Fibroblast of skin of right biceps (primary cell): ENCODE measurements at regions not wholly inside any gene's neighbourhood (a gene's known extent, or its start where the extent isn't known, plus 50 kb on each side); places are given as distances from the start of the nearest gene placed in this dataset.
A peak's percentile ranks its signal among the peaks of the same experiment; 100 is the strongest.

Experiments
- DNase-seq: peaks from one replicate; pipeline ENCODE4 v3.0.0-alpha.2; 2013

DNA sequence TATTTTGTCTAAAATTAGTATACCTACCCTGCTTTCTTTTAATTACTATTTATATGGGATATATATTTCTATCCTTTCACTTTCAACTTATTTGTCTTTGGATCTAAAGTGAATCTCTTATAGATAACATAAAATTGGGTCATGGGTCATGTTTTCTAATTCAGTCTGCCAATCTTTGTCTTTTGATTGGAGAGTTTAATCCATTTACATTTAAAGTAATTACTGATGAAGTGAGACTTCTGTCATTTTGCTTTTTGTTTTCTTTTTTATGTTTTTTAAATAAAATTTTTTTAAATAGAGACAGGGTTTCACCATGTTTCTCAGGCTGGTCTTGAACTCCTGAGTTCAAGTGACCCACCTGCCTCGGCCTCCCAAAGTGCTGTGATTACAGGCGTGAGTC, 50.5 kb upstream of the PRDM1 start:
- DNase-seq: no peak

DNA sequence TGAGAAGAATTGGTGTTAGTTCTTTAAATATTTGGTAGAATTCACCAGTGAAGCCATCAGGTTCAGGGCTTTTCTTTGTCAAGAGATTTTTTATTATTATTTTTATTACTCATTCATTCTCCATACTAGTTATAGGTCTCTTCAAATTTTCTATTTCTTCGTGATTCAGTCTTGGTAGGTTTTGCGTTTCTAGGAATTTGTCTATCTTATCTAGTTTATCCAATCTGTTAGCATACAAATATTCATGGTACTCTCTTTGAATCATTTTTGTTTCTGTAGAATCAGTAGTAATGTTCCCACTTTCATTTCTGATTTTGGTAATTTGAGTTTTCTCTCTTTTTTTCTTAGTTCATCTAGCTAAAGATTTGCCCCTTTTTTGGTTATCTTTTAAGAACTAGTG, 52.3 kb upstream of the PRDM1 start:
- DNase-seq: no peak

DNA sequence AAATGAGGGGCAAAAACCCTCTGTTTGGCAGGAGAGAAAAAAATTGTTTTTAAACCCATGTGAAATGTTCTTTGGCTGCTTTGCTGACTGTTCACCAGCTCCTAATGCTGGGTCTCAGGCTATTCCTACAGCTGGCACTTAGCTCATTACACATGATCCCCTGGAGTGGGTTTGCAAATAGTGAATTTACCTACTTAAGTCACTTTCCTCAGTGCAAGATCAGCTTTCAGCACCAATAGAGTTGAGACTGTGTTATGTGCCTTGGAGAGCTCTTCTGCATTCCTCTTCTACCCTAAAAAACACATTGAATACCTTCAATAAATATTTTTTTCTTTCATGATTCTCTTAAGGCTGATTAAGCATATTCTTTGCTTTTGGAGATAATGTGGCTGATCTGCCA, 58.4 kb upstream of the PRDM1 start:
- no peak for DNase-seq

DNA sequence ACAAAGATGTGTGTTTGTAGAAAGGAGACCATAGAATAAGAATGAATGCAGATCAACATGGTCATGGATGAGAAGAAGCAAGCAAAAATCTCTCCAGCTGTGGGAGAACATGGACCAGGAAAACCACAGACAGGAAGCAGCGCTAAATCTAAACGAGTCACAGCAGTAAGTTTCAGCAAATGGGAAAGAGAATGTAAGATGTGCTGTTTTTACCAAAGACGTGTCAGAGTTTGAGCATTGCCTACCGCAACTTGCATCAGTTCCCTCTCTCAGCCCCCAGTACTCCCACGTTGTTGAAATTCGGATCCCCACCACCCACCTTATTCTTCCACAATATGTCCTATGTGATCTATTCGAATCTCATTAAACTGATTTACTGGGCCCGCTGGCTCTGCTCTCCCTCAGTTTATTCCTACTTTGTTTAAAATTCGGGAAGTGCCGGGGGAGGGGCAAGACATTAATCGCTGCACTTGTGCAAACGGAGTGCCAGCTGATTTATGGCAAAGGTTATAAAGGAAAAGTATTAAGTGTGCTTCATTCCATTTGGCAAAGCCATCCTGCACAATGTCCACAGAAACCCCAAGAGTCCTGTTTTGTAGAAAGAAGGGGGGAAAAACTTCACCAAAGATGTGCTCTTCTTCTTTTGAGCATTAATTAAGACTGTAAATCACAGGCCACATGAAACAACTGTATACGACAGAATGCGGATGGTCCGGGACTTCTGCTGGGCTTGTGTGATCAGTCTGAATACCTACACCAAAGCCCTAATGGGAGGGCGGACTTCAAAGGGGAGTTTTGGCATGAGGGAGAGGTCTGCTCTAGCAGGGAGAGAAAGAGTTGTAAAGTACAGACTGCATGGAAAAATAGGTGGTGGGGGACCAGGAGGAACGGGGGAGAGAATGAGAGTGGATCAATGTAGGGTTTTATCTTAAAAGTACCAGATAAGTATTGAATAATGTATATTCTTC, 59.1 kb upstream of the PRDM1 start:
- DNase-seq: peak; percentile 80

DNA sequence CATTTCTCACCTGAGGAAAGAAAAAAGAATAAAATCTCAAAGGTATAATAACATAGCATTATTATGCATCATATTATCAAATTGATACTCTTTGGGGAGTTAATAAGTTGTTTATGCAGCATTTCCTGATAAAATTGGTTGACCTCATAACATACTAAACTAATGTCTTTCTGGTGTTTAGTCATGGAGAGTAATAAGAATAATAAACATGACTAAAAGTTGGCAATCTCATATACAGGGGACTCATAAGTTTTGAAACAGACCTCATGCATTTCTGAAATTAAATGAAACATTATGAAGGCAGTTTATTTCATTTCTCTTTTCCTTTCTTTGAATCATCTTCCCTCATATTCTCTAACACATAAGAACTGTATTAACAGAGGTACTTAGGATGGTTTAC, 60.5 kb upstream of the PRDM1 start:
- peak; percentile 54 for DNase-seq

DNA sequence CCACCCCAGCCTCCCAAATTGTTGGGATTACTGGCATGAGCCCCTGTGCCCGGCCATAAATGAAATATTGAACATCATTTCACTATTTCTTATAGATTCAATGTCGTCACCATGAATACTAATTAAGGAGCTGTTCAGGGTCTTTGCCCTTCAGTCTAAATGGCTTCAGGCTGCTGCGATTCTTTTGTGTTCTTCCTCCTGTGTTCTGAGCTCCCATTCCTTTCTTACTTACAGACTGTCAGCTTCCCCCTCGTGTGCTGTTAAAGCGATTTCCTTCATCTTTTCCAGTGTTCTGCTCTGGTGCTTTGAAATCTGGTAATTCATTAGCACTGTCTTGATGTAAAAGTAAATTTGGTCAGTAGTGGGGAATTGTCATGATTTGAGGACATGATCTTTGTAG, 63.3 kb upstream of the PRDM1 start:
- no peak for DNase-seq

DNA sequence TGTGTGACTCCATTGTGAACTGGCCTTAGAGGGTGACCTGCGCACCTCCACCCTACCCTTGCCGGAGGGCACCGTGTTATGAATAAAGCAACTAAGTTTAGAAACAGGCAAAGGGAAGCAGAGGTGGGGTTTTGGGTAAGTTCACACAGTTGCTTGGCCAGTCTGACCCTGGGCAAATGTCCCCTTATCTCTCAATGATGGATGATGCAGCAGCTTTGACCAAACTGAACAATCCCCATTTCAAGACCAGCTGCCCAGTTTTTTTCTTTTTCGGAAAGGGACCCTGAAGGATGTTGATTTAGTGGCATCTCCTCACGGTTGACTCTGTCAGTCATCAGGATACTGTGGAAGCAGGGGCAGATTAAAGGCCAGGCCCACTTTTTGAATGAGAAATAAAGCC, 68.7 kb upstream of the PRDM1 start:
- no peak for DNase-seq

DNA sequence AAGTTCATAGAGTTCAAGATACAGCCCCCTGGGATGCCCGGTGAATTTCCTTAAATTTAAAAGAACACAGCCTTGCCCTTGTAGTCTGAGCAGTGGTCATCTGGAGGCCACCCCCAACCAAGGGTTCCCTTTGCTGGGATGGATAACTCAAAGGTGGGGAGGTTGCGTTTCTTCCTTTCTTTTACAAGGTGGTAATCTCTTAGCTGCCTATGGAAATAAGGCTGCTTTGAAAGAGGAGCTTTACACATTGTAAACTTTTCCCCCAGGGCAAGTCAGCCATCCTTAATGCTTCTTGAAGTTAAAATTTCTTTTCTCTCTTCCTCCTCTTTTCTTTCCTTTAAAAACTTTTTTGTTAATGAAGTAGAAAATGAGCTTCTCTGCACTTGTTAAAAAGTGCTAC, 71.2 kb upstream of the PRDM1 start:
- DNase-seq: no peak

DNA sequence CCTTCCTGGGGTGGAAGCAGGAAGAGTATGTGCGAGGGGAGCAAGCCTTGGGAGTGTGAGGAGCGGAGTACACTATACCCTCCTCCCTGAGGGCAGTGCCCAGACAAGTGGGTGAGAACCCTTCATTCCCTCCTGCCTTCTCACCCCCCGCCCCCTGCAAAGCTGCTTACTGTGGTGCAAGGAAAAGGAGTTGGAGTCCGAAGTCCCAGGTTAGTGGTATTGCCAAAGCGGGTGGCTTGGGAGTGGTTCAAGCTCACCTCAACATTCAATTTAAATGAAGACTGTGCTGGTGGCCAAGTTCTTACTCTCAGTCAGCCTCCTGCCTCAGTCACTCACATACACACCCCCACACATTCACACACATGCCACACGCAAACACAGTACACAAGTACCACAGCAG, 74.7 kb upstream of the PRDM1 start:
- no peak for DNase-seq

DNA sequence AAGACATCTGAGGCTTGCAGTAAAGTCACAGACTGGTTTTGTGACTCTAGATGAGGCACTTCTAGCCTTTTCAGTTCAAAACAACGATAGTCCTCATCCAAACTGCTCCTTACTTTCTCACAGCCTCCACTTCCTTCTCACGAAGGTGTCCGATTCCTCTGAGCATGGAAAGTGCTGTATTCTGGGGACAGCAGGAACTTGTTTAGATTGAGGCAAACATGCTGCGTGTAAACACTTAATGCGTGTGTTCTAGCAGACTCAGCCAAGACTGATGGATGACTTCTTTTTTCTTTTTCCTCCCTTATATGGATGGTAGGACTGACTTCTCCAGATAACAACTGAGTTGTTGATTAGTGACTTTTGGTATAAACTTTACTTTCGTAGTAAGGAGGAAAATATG, 80.2 kb upstream of the PRDM1 start:
- no peak for DNase-seq

DNA sequence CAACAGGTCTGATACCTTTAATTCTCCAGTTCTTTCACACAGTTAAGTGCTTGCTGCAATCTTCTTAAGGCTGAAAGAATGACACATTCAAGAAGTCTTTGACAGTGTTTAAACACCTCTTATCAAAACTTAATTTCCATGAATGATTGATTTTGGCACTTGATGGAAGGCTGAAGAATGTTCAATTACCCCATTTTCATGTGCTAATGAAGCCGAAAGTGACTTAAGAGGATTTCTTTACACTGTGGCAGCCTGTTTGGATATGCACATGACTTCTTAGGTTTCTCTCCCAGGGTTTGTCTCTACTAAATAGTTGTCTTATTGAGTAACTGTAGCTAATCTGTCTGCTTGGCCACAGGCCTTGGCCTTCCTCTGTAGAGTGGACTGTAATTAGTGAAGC, 81.1 kb upstream of the PRDM1 start:
- DNase-seq: no peak

DNA sequence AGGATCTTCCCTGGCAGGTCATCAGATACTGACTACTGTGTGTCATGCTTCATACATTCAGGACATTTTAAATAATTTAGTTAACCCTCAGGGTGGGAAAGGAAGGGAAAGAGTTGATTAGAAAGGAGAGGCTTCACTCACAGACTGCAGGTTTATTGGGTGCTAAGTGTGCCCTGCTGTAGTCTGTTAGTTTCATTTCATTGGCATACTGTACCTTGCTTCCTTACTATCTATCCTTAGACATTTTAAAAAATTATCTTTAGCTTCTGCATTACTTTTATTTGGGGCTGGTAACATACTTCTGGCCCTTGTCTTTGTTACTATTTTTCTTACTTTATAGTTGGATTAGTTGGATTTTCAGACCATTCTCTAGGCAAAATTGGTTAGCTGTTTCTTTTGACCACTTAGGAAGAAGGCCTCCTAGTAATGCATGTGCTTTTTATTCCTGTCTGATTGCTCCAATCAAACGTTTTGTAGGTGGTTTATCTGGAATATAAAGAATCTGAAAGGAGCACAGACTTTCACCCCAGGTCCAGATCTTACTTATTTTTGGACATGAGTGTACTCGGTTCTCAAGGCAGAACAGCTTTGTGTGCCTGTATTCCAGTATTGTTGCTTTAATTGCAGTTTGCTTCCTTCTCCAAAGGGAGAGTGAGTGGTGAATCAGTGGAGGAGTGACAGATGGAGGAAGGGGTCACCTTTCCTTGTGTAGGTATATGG, 82.7 kb upstream of the PRDM1 start:
- DNase-seq: no peak

DNA sequence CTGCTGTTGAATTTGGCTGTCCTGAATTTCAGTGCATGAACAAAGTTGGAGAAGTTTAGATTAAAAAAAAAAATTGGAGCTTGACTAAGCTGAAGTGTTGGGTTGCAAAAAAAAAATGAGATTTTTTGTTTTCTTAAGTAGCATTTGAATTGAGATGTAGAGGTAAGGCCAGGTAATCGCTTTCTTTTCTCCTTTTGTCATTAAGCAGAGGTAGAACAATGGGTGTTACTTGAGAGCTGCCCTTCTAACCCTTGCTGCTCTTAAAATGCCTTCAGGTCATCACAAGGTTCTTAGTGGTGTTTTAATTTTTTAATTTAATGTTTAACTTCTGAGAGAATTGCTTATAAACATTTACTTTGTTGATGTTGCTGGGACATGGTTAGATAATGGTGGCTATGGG, 84.1 kb upstream of the PRDM1 start:
- DNase-seq: no peak

DNA sequence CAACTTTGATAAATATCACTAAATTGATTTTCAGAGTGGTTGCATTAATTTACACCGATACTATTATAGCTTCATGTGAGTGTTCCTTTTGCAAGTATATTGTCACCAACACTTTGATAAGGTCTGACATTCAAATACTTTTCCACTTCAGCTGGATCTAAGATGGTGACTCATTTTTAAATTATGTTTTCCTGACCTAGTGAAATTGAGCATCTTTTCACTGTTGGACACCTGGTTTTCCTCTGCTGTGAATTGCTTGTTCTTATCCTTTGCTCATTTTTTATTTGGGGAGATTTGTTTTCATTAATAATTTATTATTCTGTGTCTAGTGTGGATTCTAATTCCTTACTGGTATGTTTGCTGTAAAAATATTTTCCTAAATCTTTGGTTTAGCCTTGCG, 85.2 kb upstream of the PRDM1 start:
- DNase-seq: no peak

DNA sequence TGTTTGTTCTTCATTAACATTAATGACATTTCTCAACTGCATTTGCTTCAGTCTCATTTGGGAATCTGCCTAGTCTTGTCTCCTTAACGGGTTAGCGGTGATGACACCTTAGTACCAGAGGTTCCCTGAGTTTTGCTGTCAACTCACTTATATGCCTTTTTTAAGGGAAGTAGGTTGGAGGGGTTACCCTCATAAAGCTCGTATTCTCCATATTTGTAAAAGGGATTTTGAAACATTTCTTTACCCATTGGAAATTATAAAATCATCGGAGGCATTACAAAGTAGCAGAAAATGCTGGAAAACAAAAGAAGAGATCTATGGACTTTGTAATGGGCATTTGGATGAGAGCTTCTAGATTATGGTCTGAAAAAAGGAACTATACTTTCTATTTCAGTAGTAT, 88.7 kb upstream of the PRDM1 start:
- no peak for DNase-seq

DNA sequence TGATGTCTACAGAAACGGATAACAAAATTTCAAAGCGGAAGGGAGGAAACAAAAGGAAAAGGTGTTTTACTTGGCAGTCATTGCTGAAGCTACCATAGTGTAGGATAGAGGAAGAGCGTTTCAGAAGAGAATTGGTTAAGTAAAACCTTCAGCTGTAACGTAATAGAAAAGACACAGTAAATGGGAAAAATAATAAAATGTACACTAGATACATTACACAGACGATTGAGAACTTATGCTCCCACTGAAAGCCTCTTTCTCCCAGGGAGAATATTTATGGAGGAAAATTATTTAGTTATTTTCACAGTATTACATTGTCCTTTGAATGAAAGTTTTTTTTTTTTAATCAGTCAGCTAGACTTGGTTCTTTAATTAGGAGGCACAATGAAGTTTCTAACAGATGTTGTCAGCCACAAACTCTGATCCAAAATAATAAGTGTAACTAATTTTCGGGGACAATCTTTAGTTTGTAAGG, 90.7 kb upstream of the PRDM1 start:
- no peak for DNase-seq

DNA sequence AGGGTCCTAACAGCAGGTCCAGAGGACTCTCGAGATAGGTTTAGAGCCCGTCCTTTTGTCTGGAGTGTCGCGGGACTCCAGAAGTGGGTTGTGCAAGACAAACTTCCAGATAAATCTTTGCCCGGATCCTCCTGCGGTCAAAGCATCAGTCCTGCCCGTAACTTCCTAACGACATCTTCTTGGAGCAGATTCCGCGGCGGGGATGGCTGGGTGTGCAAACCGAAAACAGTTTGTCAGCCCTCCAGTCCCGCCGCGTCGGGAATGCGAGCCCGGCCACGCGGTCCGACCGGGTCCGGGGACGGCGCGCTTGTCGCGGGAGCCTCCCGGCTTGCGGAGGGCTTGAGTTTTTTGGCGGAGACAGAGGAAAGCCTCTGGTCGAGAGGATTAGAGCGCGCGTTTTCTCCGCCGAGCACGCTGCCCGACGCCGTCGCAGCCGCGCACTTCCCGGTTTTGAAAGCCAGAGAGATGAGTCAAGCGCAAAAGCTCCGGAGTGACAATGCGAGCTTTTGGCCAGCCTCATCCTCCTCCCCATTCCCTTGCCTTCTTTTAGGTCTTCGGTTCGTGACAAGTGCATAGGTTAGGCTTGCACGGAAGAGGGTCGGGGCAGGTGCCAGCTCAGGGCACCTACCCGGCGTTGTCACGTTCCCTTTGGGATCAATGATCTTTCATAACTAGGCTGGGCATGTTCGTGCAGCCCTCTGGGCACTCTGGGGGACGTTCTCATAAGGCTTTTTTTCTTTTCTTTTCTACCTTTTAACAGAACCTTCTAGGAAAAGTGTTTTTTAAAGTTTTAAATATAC, 91.3 kb upstream of the PRDM1 start:
- peak; percentile 85 for DNase-seq

DNA sequence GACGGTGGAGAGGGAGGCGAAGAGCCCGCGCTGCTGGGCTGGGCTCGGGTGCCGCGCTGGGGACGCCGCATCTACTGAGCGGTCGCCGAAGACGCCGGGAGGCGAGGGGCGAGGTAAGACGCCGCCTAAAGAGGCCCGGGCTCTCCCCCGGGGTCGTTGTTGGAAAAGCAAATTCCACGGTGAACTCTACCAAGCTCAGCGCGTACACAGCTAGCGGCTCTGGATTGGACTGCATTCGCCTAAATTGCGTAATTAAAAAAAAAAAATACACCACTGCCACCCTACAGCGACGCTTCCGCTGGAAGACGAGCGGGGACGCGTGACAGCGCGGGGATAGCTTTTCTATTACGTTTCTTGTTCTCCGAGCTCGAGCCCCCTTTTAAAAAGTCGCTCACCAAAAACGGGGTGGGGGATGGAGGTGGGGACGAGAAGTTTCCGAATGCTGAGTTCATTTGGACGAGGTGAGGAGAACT, 92.0 kb upstream of the PRDM1 start:
- DNase-seq: peak; percentile 65

DNA sequence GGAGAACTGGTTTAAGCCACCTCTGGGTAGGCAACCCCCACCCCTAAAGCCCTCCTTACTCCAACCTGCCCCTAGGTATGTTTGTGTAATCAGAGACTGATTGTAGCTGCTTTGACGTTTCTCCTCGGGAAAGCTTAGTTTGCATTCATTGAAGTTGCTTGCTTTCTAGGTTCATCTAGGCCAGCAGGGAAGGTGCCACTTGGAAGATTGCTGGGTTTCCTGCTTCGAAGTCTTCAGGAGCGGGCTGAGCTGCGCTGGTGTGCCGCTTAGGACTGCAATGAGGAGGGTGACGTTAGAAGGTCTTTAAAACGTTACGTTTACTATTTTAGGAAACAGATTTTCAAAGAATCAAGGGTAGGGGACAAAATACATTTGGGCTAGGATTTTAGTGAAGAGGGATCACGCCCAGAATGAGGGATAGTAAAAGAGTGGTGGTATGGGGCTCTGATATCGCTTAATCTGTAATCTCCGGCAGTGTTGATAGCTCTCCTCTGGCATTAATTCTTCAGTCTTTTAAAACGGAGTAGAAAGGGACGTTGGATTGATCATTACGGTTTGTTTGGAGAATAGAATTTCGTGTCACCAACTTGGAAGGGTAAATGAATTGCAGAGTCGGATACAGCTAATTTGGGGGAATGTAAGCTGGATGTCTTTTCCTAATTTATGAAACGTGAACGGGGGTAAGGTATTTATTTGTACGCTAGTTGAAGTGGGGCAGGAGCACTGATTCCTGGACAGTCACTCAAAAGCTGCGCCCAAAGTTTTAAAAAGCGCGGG, 92.6 kb upstream of the PRDM1 start:
- peak; percentile 38 for DNase-seq

DNA sequence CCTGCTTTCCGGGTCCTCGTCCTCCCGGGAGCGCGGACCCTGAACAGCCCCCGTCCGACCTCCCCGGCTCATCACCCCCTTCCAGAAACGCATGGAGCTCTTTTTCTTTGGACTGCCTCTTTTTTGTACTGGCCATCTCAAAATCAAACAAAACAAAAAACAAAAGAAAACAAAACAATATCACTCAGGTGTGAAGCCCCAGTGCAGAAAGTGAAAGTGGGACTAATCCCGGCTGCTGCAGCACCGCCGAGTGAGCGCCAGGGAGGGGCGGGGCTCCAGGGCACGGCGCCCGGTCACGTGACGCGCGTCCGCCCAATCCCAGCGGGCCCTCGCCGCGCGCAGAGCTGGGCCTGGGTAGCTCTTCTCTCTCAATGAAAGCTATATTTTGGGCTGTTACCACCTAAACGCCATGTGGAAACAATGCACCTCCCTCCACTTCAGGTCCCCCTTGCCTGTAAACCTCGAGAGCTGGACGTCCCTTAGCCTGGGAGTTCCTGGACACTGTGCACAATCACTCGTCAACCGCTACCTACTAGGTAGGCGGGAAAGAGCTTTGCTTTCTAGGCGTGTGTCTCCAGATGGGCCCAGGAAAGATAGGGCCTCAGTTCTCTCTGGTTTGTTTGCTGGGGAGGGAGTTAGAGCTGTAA, 93.7 kb upstream of the PRDM1 start:
- peak; percentile 80 for DNase-seq

DNA sequence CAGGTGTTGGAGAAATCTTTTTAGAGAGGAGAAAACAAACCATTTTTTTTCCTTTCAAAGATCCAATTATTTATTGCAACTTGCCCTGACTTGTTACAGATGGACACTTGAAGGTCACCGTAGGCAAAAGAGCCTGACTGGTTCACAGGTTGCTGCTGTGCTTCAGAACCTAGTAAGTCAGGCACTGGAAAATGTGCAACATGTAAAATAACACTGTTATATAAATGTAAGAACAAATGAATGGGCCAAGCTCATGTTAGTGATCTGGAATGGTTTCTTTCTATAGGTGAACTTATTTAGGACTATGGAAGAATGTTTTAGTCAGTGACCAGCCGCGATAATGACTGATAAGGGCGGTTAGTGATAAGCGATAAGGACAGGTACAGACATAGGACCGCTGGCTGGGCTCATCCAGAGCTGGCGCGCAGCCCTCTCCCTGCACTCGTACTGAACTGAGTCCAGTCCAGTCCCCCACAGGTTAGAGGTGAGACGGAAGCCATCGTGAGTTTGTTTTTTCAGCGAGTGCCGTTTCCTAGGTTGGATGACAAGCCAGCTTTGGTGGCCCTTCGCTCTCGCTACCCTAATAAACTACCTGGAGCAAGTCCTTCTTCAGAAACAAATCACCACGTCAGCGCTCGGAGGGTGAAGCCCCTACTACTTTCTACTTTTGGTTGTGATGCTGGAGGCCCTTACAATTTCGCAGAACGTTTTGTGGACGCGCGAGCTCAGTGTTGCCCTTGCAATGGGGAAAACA, 94.4 kb upstream of the PRDM1 start:
- no peak for DNase-seq
